Stimulated activated effector memory CD8-positive, alpha-beta T cell treated with anti-CD3 and anti-CD28 coated beads, Interleukin-12 subunit alpha, Interleukin-12 subunit beta, amount 100 ng/mL, for 72 hours (primary cell): ENCODE measurements at regions not wholly inside any gene's neighbourhood (a gene's known extent, or its start where the extent isn't known, plus 50 kb on each side); places are given as distances from the start of the nearest gene placed in this dataset.

Experiments used
- ATAC-seq: fragments of 150-1000 bp; cut with Tn5 transposase; 2 replicates; pipeline ENCODE4 v1.10.0; 2021
- DNase-seq, 2 donors: peaks; one replicate each; pipeline ENCODE4 v3.0.0; 2021 to 2022; ENCODE audit warnings: low spot score in 2 of 2
- H3K27ac Mint-ChIP-seq: one replicate; pipeline ENCODE4 v1.8.0; 2022; ENCODE audit warnings: mild to moderate bottlenecking, mixed read lengths
- H3K36me3 Mint-ChIP-seq: one replicate; pipeline ENCODE4 v1.8.0; 2022; ENCODE audit warnings: mild to moderate bottlenecking, mixed read lengths
- H3K4me1 Mint-ChIP-seq: one replicate; pipeline ENCODE4 v1.8.0; 2022; ENCODE audit warnings: mixed read lengths
- H3K4me3 Mint-ChIP-seq: one replicate; pipeline ENCODE4 v1.8.0; 2022; ENCODE audit warnings: mild to moderate bottlenecking, mixed read lengths
- H3K9me3 Mint-ChIP-seq: one replicate; pipeline ENCODE4 v1.8.0; 2022; ENCODE audit warnings: mixed read lengths

DNA sequence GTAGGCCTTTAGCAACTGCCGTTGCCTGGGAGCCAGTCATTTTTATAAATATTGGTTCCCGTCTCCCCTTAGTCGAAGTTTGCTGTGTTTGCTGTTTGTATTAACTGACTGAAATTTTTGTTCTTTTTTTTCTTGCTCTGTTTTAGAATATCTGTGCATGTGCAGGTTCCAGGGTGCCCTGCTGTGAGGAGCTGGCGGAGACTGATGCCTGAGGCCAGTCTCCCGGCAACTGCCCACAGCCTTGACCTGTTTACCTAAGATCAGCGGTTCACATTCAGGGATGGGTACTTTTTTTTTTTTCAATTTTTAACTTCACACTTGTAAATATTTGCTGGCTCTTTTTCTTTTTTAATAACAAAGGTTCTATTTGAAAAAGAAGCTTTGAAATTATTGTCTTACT, 262.6 kb upstream of the ADAMTS16 start:
- peaks cover 6% of the 10 kb centered on the region for H3K9me3 Mint-ChIP-seq
- DNase-seq (no peak), ATAC-seq (no peak)
- H3K27ac Mint-ChIP-seq: no peak overlapping the region
- no peak overlapping the region for H3K4me3 Mint-ChIP-seq
- H3K36me3 Mint-ChIP-seq: no peaks in the 10 kb centered on the region
- H3K4me1 Mint-ChIP-seq: no peaks in the 10 kb centered on the region

- Mint-ChIP-seq H3K9me3 (peaks cover 8% of the 10 kb centered on the region), H3K4me1 (no peaks in the 10 kb centered on the region), H3K4me3 (no peak overlapping the region), H3K27ac (no peak overlapping the region), H3K36me3 (no peaks in the 10 kb centered on the region)
- no peak for DNase-seq
- peak; percentile 17 for ATAC-seq
Measured at GRCh38 chr5:4879075-4879474, 261.1 kb upstream of the ADAMTS16 start.

DNA sequence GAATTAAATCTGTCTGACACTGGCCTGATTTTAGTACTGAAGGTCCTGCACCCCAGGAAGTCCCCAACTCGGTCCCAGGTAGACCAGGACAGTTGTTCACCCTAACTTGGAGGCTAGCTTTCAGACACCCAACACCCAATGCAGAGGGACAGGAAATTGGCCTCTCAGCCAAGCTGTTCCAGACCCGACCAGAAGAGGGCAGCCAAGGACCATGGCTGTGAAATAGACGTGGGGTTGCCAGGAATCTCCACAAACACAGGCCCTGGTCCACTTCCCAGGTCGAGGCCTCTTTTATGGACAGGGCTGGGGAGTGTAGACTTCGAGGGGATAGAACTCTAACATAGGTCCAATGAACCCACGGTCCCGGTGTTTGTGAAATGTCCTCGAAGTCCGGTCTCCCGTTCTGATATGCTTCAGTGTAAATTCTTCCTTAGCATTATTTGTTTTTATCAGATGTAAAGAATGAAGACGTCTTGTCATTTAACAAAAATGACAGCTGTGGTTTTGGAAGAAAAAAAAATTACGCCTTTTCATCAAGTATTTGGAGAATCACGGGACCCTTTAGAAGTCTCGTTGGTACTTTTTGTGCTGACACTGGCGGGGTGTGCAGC, 260.3 kb upstream of the ADAMTS16 start:
- H3K4me1 Mint-ChIP-seq: no peaks in the 10 kb centered on the region
- H3K9me3 Mint-ChIP-seq: peaks cover 9% of the 10 kb centered on the region
- no peak overlapping the region for H3K4me3 Mint-ChIP-seq
- no peaks in the 10 kb centered on the region for H3K36me3 Mint-ChIP-seq
- no peak overlapping the region for H3K27ac Mint-ChIP-seq
- no peak for ATAC-seq
- peak in 1 of 2 donors; percentile 65 for DNase-seq

DNA sequence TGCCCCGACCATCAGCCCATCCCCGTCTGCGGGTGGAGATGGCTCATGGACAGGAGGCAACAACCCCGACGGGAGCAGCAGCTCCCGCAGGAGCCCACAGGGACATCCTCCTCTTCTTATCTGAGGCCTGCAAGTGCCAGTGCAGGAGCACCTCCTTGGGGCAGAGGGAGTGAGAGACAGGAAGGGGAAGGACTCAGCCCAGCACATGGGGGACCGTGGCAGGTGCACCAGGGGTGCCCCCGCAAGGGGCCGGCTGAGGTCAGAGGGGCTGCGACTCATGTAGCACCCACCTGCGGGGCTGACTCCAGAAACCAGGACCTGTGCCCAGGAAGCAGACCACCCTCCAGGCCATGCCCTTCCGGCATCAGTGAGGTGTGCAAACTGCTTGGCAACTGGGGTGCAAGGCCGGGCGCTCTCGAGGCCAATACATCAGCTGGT, 259.8 kb upstream of the ADAMTS16 start:
- Mint-ChIP-seq H3K27ac (no peak overlapping the region), H3K4me1 (no peaks in the 10 kb centered on the region), H3K36me3 (no peaks in the 10 kb centered on the region), H3K9me3 (peaks cover 12% of the 10 kb centered on the region), H3K4me3 (no peak overlapping the region)
- no peak for ATAC-seq
- no peak for DNase-seq

GRCh38 chr5:4881366-4882002, 258.6 kb upstream of the ADAMTS16 start:
- DNase-seq (no peak), ATAC-seq (no peak)
- H3K9me3 Mint-ChIP-seq: peaks cover 19% of the 10 kb centered on the region
- H3K27ac Mint-ChIP-seq: no peak overlapping the region
- H3K4me1 Mint-ChIP-seq: no peaks in the 10 kb centered on the region
- H3K36me3 Mint-ChIP-seq: no peaks in the 10 kb centered on the region
- H3K4me3 Mint-ChIP-seq: no peak overlapping the region

DNA sequence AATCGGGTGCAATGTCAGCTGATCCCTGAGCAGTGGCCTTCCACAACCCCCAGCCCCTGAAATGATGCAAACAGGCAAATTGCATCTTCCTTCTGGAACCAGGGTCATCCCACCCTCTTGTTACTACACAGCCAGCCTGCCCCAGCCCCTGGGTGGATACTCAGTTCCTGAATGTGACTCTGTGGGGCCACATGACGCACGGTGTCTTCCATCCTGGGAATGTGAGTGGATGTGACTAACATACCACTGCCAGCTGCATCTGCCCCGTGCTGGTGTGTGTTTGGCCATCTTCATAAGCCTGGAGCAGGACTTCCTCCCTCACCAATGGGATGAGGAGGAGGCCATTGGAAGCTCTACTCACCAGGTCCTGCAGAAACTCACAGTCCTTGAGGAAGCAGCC, 257.9 kb upstream of the ADAMTS16 start:
- no peak overlapping the region for H3K4me3 Mint-ChIP-seq
- DNase-seq (no peak), ATAC-seq (no peak)
- peaks cover 19% of the 10 kb centered on the region for H3K9me3 Mint-ChIP-seq
- H3K27ac Mint-ChIP-seq: no peak overlapping the region
- H3K36me3 Mint-ChIP-seq: no peaks in the 10 kb centered on the region
- H3K4me1 Mint-ChIP-seq: no peaks in the 10 kb centered on the region

DNA sequence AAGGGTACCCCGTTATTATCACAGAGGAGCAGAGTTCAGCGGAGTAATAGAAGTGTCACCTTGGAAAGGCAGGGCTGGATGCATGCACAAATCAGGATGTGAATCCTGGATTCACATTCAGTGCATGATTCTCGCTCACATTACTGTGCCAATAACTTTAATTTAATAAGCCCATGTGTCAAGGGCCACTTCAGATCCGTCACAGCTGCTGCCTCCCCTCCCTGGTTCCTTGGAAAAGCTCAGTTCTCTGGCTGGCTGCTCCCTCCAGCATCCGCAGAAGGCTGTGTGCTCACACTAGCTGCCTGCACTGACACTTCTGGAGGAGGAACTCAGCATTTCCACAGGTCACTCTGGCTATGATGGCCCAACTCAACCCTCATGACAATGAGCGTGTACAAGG, 256.8 kb upstream of the ADAMTS16 start:
- no peak for ATAC-seq
- H3K36me3 Mint-ChIP-seq: no peaks in the 10 kb centered on the region
- no peak for DNase-seq
- no peaks in the 10 kb centered on the region for H3K4me1 Mint-ChIP-seq
- H3K4me3 Mint-ChIP-seq: no peak overlapping the region
- H3K27ac Mint-ChIP-seq: no peak overlapping the region
- peaks cover 19% of the 10 kb centered on the region for H3K9me3 Mint-ChIP-seq

DNA sequence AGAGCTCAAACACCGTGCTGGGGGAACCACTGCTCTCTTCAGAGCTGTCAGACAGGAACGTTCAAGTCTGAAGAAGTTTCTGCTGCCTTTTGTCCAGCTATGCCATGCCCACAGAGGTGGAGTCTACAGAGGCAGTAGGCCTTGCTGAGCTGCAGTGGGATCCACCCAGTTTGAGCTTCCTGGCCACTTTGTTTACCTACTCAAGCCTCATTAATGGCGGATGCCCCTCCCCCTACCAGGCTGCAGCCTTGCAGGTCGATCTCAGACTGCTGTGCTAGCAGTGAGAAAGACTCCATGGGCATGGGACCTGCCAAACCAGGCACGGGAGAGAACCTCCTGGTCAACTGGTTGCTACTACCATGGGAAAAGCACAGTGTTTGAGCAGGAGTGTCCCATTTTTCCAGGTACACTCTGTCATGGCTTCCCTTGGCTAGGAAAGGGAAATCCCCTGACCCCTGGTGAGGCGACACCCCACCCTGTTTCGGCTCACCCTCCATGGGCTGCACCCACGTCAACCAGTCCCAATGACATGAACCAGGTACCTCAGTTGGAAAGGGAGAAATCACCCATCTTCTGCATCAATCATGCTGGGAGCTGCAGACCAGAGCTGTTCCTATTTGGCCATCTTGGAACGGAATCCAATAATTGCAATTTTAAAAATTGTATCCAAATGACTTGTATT, 246.9 kb upstream of the ADAMTS16 start:
- no peaks in the 10 kb centered on the region for H3K36me3 Mint-ChIP-seq
- no peak overlapping the region for H3K4me3 Mint-ChIP-seq
- H3K9me3 Mint-ChIP-seq: peaks cover 20% of the 10 kb centered on the region
- H3K27ac Mint-ChIP-seq: no peak overlapping the region
- no peaks in the 10 kb centered on the region for H3K4me1 Mint-ChIP-seq
- ATAC-seq: no peak
- DNase-seq: no peak

GRCh38 chr5:4896328-4896727, 243.8 kb upstream of the ADAMTS16 start:
- DNase-seq (no peak), ATAC-seq (no peak)
- no peak overlapping the region for H3K4me3 Mint-ChIP-seq
- no peak overlapping the region for H3K27ac Mint-ChIP-seq
- H3K9me3 Mint-ChIP-seq: peaks cover 12% of the 10 kb centered on the region
- H3K4me1 Mint-ChIP-seq: no peaks in the 10 kb centered on the region
- no peaks in the 10 kb centered on the region for H3K36me3 Mint-ChIP-seq

DNA sequence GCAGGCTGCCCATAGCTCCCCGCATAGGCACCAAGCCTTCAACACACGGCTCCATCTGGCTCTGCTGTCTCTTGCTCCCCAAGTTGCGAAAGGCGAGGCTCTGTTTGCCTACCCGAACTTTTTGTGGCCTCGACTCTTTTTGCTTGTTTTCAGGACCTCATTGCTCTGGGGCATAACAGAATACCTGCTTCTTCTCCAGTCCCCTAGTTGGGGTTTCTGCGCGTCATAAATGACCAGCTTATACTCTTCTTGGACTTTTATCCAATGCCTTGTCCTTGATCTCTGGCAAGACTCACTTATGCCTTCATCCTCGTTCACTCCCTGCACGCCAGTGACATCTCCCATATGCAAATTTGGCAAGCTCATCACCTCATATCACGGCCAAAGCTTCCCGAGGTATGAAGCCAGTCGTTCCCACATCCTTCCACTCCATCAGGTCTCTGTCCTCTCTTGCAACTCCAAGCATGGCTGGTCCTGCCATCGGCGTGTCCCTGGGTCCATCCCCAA, 238.8 kb upstream of the ADAMTS16 start:
- Mint-ChIP-seq H3K36me3 (no peaks in the 10 kb centered on the region), H3K4me1 (no peaks in the 10 kb centered on the region), H3K27ac (no peak overlapping the region), H3K9me3 (peaks cover 3% of the 10 kb centered on the region), H3K4me3 (no peak overlapping the region)
- ATAC-seq: no peak
- DNase-seq: no peak

GRCh38 chr5:4901924-4902323, 238.2 kb upstream of the ADAMTS16 start:
- Mint-ChIP-seq H3K27ac (no peak overlapping the region), H3K36me3 (no peaks in the 10 kb centered on the region), H3K9me3 (peaks cover 3% of the 10 kb centered on the region), H3K4me1 (no peaks in the 10 kb centered on the region), H3K4me3 (no peak overlapping the region)
- ATAC-seq: no peak
- no peak for DNase-seq

GRCh38 chr5:4905674-4906520, 234.2 kb upstream of the ADAMTS16 start:
- no peaks in the 10 kb centered on the region for H3K4me1 Mint-ChIP-seq
- H3K4me3 Mint-ChIP-seq: no peak overlapping the region
- H3K9me3 Mint-ChIP-seq: peaks cover 8% of the 10 kb centered on the region
- DNase-seq (no peak), ATAC-seq (no peak)
- H3K27ac Mint-ChIP-seq: no peak overlapping the region
- no peaks in the 10 kb centered on the region for H3K36me3 Mint-ChIP-seq

DNA sequence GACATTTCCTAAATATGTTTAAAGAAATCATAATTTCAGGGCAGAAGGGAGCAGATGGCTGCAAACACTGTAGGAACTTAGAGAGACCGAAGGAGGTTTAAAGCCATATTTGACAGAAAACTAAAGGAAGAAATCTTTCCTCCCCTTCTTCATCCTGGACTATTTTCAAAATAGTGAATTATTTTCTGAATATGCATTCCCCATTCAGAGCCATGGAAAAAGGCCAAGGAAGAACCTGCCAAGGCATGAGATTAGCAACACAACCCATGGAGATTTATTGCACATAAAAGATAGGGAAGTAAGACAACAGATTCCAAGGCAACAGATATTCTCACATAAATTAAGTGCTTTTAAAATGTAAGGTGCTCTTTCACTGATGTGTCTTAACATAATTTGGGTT, 233.3 kb upstream of the ADAMTS16 start:
- no peaks in the 10 kb centered on the region for H3K4me1 Mint-ChIP-seq
- peaks cover 8% of the 10 kb centered on the region for H3K9me3 Mint-ChIP-seq
- no peak overlapping the region for H3K4me3 Mint-ChIP-seq
- H3K27ac Mint-ChIP-seq: no peak overlapping the region
- no peak for ATAC-seq
- DNase-seq: no peak
- no peaks in the 10 kb centered on the region for H3K36me3 Mint-ChIP-seq

- Mint-ChIP-seq H3K36me3 (no peaks in the 10 kb centered on the region), H3K9me3 (peaks cover 11% of the 10 kb centered on the region), H3K27ac (no peak overlapping the region), H3K4me1 (no peaks in the 10 kb centered on the region), H3K4me3 (no peak overlapping the region)
- DNase-seq: no peak
- no peak for ATAC-seq
Measured at GRCh38 chr5:4907571-4907970, 232.6 kb upstream of the ADAMTS16 start.

DNA sequence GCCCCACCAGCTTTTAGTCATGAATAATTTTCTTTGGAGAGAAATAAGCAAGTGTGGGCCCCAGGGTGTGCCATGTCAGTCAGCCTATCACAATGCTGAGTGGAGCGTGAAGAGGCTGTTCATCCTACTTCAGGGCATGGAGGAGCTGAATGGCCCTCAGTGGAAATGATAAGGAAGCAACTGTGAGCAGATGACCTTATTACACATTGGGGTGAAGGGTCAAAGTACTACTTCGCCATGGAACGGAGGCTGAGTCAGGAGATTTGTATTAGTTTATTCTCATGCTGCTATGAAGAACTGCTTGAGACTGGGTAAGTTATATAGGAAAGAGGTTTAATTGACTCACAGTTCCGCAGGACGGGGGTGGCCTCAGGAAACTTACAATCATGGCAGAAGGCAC, 231.0 kb upstream of the ADAMTS16 start:
- no peak overlapping the region for H3K27ac Mint-ChIP-seq
- DNase-seq (no peak), ATAC-seq (no peak)
- H3K4me1 Mint-ChIP-seq: no peaks in the 10 kb centered on the region
- peaks cover 11% of the 10 kb centered on the region for H3K9me3 Mint-ChIP-seq
- no peak overlapping the region for H3K4me3 Mint-ChIP-seq
- no peaks in the 10 kb centered on the region for H3K36me3 Mint-ChIP-seq
